ENCODE measurements at regions not wholly inside any gene's neighbourhood (a gene's known extent, or its start where the extent isn't known, plus 50 kb on each side); places are given as distances from the start of the nearest gene placed in this dataset.

DNA sequence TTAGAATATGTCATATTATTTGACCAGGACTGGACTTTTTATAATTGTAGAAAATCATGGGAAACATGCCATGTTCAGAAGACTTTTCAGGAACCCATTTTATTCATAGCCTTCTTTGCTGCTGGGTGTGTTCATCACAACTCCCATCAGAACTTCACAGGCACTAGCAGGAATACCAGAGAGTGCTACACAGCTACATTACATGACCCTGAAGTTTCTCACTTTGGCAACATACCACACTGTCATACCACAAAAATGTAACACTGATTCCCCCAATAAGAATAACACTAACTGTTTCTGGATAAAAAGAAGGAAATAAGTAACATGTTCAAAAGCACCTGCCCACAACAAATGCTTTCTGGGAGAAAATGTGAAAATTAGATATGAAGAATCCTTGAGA, 405.4 kb downstream of the CDH2 start:
- Histone ChIP-seq H2AFZ (no peak overlapping the region), H3F3A (ENCODE audit: insufficient read depth, low read depth) (no peaks in the 10 kb centered on the region), H3K27ac (no peak overlapping the region), H3K27me3 (ENCODE audit: insufficient read depth, low read depth) (no peaks in the 10 kb centered on the region), H3K4me1 (replicated peaks; ENCODE audit: insufficient read depth) (no peaks in the 10 kb centered on the region), H3K9me3 (ENCODE audit: insufficient read depth, low read depth) (no peaks in the 10 kb centered on the region), H3K79me2 (ENCODE audit: low read depth) (no peaks in the 10 kb centered on the region), H3K36me3 (ENCODE audit: low read depth) (no peaks in the 10 kb centered on the region), H4K20me1 (ENCODE audit: insufficient read depth) (no peaks in the 10 kb centered on the region), H3K9me2 (ENCODE audit: insufficient read depth) (no peaks in the 10 kb centered on the region), H3K4me2 (no peak overlapping the region), H3K4me3 (no peak overlapping the region)
- BruUV-seq (replicated peaks): no TSS peak
- TF ChIP-seq EZH2 (IDR thresholded peaks at IDR 0.05; ENCODE audit: low read depth): no peak
- TF ChIP-seq, protein P1, sequence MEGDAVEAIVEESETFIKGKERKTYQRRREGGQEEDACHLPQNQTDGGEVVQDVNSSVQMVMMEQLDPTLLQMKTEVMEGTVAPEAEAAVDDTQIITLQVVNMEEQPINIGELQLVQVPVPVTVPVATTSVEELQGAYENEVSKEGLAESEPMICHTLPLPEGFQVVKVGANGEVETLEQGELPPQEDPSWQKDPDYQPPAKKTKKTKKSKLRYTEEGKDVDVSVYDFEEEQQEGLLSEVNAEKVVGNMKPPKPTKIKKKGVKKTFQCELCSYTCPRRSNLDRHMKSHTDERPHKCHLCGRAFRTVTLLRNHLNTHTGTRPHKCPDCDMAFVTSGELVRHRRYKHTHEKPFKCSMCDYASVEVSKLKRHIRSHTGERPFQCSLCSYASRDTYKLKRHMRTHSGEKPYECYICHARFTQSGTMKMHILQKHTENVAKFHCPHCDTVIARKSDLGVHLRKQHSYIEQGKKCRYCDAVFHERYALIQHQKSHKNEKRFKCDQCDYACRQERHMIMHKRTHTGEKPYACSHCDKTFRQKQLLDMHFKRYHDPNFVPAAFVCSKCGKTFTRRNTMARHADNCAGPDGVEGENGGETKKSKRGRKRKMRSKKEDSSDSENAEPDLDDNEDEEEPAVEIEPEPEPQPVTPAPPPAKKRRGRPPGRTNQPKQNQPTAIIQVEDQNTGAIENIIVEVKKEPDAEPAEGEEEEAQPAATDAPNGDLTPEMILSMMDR (conservative IDR thresholded peaks at IDR 0.05): no peak
- DNase-seq: no peak
- POLR2A ChIA-PET (ENCODE audit: unreplicated experiment): no interaction called here
- CTCF ChIA-PET: no interaction called here
- intact Hi-C loops (cut with micrococcal nuclease; ENCODE audit: unreplicated experiment): no loop called here

DNA sequence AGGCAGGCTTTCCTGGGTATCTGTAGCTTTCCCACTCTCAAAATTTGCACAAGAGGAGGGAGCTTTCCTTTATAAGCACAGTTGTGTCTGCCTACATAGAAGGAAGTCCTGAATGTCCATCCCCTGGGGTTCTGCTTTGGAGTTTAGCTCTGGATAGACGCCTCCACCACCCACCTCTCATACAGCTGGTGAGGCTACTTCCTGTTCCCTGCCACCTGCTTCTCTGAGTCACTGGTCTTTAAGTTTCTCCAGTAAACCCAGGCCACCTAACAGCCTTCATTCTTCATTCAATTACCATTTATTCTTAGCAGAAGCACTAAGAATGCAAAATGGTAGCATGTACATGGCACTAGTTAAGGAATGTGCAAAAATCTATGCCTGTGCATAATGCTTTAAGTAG, 407.8 kb downstream of the CDH2 start:
- Histone ChIP-seq H3K36me3 (ENCODE audit: low read depth) (no peaks in the 10 kb centered on the region), H3K4me3 (no peak overlapping the region), H3K9me2 (ENCODE audit: insufficient read depth) (no peaks in the 10 kb centered on the region), H3K79me2 (ENCODE audit: low read depth) (no peaks in the 10 kb centered on the region), H4K20me1 (ENCODE audit: insufficient read depth) (no peaks in the 10 kb centered on the region), H2AFZ (no peak overlapping the region), H3K27me3 (ENCODE audit: insufficient read depth, low read depth) (no peaks in the 10 kb centered on the region), H3K4me2 (no peak overlapping the region), H3K27ac (no peak overlapping the region), H3K9me3 (ENCODE audit: insufficient read depth, low read depth) (no peaks in the 10 kb centered on the region), H3K4me1 (replicated peaks; ENCODE audit: insufficient read depth) (no peaks in the 10 kb centered on the region), H3F3A (ENCODE audit: insufficient read depth, low read depth) (no peaks in the 10 kb centered on the region)
- TF ChIP-seq, protein P1 (conservative IDR thresholded peaks at IDR 0.05): no peak
- TF ChIP-seq EZH2 (IDR thresholded peaks at IDR 0.05; ENCODE audit: low read depth): no peak
- intact Hi-C loops (cut with micrococcal nuclease; ENCODE audit: unreplicated experiment): no loop called here
- no TSS peak for BruUV-seq (replicated peaks)
- DNase-seq: no peak
- CTCF ChIA-PET: no interaction called here
- POLR2A ChIA-PET (ENCODE audit: unreplicated experiment): no interaction called here

DNA sequence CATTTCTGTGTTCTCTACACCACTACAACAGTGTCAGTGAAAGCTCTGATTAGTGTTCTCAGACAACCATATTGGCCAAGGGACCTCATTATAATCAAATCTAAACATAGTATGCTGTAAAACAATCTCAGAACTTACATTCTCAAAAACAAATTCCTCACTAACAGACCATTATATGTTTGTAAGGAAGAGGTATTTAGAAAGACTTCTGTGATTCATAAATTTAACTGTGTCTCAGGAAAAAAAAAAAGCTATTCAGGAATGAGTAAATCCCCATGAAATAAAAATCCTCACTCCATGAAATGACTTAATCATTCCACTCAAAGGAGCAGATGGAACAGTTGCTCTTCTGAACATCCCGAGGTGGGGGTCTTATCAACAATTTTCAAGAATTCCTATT, 413.0 kb downstream of the CDH2 start:
- TF ChIP-seq EZH2 (IDR thresholded peaks at IDR 0.05; ENCODE audit: low read depth): no peak
- TF ChIP-seq, protein P1 (conservative IDR thresholded peaks at IDR 0.05): no peak
- Histone ChIP-seq H3F3A (ENCODE audit: insufficient read depth, low read depth) (no peaks in the 10 kb centered on the region), H3K9me3 (ENCODE audit: insufficient read depth, low read depth) (no peaks in the 10 kb centered on the region), H2AFZ (no peak overlapping the region), H3K27me3 (ENCODE audit: insufficient read depth, low read depth) (no peaks in the 10 kb centered on the region), H3K79me2 (ENCODE audit: low read depth) (no peaks in the 10 kb centered on the region), H4K20me1 (ENCODE audit: insufficient read depth) (no peaks in the 10 kb centered on the region), H3K36me3 (ENCODE audit: low read depth) (no peaks in the 10 kb centered on the region), H3K9me2 (ENCODE audit: insufficient read depth) (no peaks in the 10 kb centered on the region), H3K4me2 (no peak overlapping the region), H3K4me3 (no peak overlapping the region), H3K4me1 (replicated peaks; ENCODE audit: insufficient read depth) (no peaks in the 10 kb centered on the region), H3K27ac (no peak overlapping the region)
- intact Hi-C loops (cut with micrococcal nuclease; ENCODE audit: unreplicated experiment): no loop called here
- no peak for DNase-seq
- BruUV-seq (replicated peaks): no TSS peak
- ChIA-PET CTCF (no interaction called here), POLR2A (ENCODE audit: unreplicated experiment) (no interaction called here)

Data from PC-9 (cell line).